LoVo (cell line): ENCODE measurements at regions not wholly inside any gene's neighbourhood (a gene's known extent, or its start where the extent isn't known, plus 50 kb on each side); places are given as distances from the start of the nearest gene placed in this dataset.

ENCODE experiments used
- DNase-seq: peaks from one replicate; pipeline ENCODE4 v3.0.0-alpha.2; 2016; ENCODE audit warnings: low spot score

DNA sequence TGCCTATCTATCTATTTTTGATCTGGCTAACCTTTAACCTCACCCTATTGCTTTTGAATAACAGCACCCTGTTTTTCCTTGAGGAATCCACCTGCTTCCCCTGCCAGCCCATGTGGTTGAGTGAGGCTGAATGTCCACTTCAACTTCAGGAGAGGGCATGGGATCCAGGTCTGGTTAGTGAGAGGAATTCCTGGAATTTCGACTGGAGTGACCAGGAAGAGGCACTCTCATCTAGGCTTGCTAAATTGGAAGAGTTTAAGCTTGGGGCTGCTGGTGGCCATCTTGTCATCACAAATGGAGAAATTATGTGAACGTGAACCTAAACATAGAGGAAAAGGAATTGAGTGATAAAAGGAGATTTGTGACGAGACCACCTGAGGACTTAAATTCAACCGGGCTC, 322.1 kb downstream of the OSTF1 start:
- no peak for DNase-seq

- no peak for DNase-seq
These were observed 326.3 kb downstream of the OSTF1 start for GRCh38 chr9:75414371-75415160.

- DNase-seq: no peak
These were observed 329.2 kb downstream of the OSTF1 start for GRCh38 chr9:75417471-75417870.

GRCh38 chr9:75418518-75418917, 330.2 kb downstream of the OSTF1 start:
- DNase-seq: no peak

DNA sequence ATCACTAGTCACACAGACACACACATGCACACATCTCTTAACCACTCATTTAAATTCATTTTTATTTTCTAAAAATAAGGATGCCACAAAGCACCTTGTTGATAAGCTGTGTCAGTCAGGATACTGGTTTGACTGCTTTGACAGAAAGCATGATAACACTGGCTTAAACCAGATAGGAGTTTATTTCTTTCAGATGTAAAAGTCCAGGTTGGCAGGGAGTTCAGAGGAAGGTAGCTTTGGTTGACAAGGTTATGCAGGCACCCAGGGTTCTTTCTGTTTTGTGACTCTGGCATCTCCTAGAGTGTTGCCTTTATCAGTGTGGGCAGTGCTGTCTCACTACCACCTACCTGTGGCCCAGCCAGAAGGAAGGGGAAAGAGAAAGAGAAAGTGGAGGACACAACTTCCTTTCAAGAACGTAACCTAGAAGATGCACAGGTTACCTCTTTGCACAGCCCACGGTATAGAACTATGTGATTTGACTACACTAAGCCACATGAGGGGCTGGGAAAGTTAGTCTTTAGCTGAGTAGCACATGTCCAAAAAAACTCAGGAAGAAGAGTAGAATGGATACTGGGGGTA, 334.7 kb downstream of the OSTF1 start:
- no peak for DNase-seq

DNA sequence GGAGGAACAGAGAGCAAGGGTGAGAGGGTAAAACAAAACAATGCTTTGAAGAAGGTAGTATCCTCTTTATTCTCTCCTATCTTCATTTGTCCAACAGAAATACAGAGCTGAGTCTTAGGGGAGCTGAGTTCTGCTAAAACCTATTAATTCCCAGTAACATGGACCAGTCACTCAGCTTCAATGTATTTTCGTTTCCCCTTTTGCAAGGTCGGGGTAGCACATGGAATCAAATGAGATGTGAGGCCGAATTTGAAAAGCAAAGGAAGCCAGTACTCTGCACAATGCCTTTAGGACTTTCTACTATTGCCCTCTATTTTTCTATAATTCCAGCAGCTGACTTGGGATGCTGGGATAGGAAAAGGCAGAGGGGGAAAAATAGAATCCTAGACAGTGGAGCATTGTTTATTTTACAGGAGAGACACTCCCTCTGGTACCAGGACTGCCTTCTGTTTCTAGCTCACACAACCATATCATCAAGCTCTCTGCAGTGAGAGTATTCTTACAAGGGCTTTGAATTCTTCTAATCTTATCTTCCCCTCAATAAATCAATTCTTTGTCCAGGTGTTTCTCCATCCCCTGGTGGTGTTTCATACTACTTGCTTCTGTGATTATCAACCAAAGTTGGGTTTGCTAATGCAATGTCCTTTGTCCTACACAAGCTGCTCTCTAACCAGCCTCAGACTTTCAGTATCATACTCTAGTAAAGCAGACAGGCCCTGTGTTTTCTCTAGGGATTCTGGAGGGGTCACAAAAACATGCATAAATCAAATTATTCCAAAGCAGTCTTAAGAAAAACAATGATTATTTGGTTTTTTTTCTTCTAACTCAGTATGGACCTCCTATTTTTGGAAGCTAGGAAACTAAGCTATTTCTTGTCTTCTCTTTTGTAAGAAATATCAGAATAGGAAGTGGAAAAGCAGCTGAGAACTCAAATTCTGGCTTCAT, 341.5 kb downstream of the OSTF1 start:
- DNase-seq: no peak

DNA sequence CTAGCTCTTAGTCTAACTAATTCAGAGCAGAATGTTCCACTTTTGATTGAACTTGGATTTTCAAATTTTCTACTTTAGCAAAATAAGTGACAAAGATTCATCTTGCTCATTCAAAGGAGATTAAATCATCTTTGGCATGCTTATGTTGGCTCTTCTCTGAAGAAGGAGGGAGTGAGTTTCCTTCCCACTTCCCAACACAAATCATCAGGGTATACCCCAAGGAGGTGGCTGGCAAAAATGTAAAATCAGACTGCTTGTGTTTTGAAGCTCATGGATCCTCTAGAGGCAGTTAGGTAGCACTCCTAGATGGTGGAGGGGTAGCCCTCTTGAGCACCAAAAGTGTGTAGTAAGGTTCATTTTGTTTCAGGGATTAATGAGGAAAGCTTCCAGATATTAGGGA, 343.1 kb downstream of the OSTF1 start:
- no peak for DNase-seq

DNA sequence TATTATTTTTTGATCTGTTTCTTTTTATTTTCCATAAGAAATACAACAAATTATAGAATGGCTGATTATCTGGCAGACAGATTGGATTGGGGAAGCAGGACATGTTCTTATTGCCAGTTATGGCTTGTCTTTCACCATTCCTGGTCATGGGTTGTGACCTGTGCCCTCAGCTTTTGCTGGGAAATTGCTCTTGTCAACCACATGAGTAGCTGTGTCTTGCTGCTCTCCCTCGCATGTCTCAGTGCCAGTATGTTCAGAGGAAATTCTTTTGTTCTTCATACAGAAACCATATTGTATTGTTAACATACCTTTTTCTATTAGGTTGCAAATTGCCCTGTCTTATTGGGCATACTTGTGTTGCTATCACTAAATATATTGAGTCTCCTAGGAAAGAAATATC, 344.1 kb downstream of the OSTF1 start:
- DNase-seq: no peak

DNA sequence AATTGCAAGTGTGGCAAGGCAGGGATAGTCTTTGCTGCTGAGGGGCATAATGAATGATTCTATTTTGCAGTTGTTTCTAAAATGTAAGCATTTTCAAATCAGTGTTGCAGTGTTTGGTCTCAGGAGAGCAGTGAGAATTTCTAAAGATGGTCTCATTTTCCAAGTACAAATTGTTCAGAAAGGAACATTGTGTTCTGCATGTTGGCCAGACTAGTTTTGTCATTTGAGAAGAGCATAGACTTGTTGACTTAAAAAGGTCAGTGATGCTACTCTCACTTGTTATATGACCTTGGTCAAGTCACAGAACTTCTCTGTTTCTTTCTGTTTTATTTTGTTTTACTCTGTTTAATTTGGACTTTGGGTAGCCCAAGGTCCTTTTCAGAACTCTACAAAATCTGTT, 344.6 kb downstream of the OSTF1 start:
- DNase-seq: no peak

- DNase-seq: no peak
These were observed 350.4 kb downstream of the OSTF1 start for GRCh38 chr9:75438716-75439115.

DNA sequence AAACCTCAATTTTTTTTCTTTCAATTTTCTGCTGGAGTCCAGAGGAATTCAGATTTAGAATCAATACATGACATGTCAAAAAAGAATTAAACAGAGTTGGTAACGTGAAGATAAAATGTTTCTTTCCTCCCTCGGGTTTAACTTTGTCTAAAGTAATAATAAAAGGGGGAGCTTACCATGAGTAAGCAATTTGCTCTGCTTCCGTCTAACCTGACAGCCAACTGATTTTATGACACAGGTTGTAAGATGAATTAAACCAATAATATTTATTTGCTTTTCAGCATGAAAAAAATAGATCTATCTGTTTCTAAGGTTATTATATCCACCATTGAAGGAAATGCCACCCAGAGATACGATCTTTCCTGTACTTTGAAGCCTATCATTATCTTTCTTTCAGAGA, 352.6 kb downstream of the OSTF1 start:
- no peak for DNase-seq

GRCh38 chr9:75445144-75445543, 356.8 kb downstream of the OSTF1 start:
- no peak for DNase-seq

- no peak for DNase-seq
These were observed 359.0 kb downstream of the OSTF1 start for GRCh38 chr9:75447281-75447680.

DNA sequence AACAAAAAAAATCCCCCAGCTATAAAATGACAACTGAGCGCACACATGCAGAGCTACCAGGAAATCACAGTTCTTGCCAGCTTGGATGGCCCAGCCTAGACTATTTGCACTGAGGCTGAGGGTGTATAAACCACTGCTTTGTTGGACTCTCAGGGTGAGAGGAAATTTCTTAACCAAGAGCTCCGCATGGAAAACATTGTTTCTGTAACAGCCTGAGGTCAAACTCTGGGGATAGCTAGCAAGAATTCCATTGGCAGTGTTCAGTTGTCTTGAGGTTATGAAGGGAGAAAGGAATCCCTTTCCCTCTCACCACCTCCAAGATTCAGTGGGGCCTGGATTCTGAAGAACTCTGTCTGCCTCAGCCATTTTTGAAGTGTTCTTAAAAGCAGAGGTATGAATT, 360.0 kb downstream of the OSTF1 start:
- DNase-seq: no peak

GRCh38 chr9:75448955-75449354, 360.6 kb downstream of the OSTF1 start:
- DNase-seq: no peak

DNA sequence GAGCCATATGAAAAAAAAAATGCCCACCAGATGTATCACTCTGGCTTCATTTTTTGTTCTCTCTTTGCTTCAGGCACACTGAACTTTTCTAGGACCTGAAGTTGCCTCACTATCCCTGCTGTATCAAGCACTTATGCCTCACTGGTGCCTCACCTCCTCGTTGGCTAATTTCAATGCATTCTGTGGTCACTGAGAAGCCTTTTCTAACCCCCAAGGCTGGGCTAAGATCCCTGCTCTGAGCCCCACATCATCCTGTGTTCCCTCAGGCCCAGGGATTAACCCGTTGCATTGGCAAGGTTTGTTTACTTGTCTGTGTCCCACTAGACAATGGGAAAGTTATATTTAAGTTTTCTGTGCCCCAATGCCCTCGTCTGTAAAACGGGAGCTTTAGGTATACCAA, 362.7 kb downstream of the OSTF1 start:
- no peak for DNase-seq

- no peak for DNase-seq
These were observed 363.2 kb downstream of the OSTF1 start for GRCh38 chr9:75451505-75451904.

GRCh38 chr9:75452512-75452911, 364.2 kb downstream of the OSTF1 start:
- DNase-seq: no peak

- DNase-seq: no peak
These were observed 365.7 kb downstream of the OSTF1 start for GRCh38 chr9:75454043-75454442.

- no peak for DNase-seq
These were observed 366.6 kb downstream of the OSTF1 start for GRCh38 chr9:75454891-75455290.

DNA sequence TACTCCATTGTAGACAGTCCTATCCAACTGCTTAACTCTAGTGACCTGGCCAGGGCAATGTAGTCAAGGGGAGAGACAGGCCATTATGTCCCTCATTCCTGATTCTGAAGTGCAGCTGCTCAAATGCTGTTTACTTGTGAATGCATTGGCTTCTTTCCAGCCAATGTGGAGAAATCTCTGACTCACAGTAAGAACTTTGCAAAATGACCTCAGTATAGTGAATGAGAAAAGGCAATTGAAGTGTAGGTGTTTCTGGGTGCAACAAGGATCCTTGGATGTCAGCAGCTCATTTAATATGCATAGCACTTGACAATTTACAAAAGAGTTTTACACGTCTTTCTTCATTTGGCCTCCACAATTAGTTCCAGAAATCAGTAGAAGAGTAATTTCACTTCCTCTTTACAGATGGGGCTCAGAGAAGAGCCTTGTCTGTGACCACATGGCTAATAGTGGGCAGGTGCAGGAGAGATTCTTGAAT, 367.2 kb downstream of the OSTF1 start:
- no peak for DNase-seq

- DNase-seq: no peak
These were observed 368.4 kb downstream of the OSTF1 start for GRCh38 chr9:75456698-75457097.
